HEK293T (cell line): ENCODE measurements at regions not wholly inside any gene's neighbourhood (a gene's known extent, or its start where the extent isn't known, plus 50 kb on each side); places are given as distances from the start of the nearest gene placed in this dataset.

Experiments
- CTCF ChIA-PET: fragments of 350-600 bp; formaldehyde crosslinking; extraction: SDS; loops from one replicate; lab custom pipeline; 2021; ENCODE audit warnings: antibody characterized with exemption, inconsistent platforms; lab: Yijun Ruan, JAX
- POLR2A ChIA-PET: fragments of 350-600 bp; formaldehyde crosslinking; extraction: SDS; loops from one replicate; lab custom pipeline; 2020; ENCODE audit warnings: antibody characterized with exemption, inconsistent platforms; lab: Yijun Ruan, JAX
- DNase-seq: peaks from one replicate; pipeline ENCODE4 v3.0.0; 2012; ENCODE audit warnings: mixed read lengths; ENCODE audit errors: extremely low spot score
- ARNT ChIP-seq: fragments of 450-650 bp; IDR thresholded peaks from 2 replicates; pipeline ENCODE4 v1.6.1; 2017; ENCODE audit warnings: mild to moderate bottlenecking
- BHLHE40 ChIP-seq: fragments of 450-650 bp; IDR thresholded peaks from 2 replicates; pipeline ENCODE4 v1.6.1; 2016; ENCODE audit warnings: mild to moderate bottlenecking, moderate library complexity, borderline replicate concordance
- CTBP1 ChIP-seq: fragments of 450-650 bp; IDR thresholded peaks from 2 replicates; pipeline ENCODE4 v1.6.1; 2016; ENCODE audit warnings: borderline replicate concordance
- ELF4 ChIP-seq: fragments of 450-650 bp; IDR thresholded peaks from 2 replicates; pipeline ENCODE4 v1.6.1; 2017; ENCODE audit warnings: antibody characterized with exemption
- FOXA1 ChIP-seq: fragments of 450-650 bp; IDR thresholded peaks from 2 replicates; pipeline ENCODE4 v1.6.1; 2016; ENCODE audit warnings: mild to moderate bottlenecking
- FOXK2 ChIP-seq: fragments of 450-650 bp; IDR thresholded peaks from 2 replicates; pipeline ENCODE4 v1.6.1; 2016; ENCODE audit warnings: mild to moderate bottlenecking
- FOXM1 ChIP-seq: fragments of 450-650 bp; IDR thresholded peaks from 2 replicates; pipeline ENCODE4 v1.6.1; 2017; ENCODE audit warnings: mild to moderate bottlenecking, borderline replicate concordance
- HDGF ChIP-seq: fragments of 450-650 bp; IDR thresholded peaks from 2 replicates; pipeline ENCODE4 v1.6.1; 2017; ENCODE audit warnings: antibody characterized with exemption, borderline replicate concordance
- L3MBTL2 ChIP-seq: fragments of 450-650 bp; conservative IDR thresholded peaks from 2 replicates; pipeline ENCODE4 v1.6.1; 2016; ENCODE audit warnings: mild to moderate bottlenecking
- LEF1 ChIP-seq: fragments of 450-650 bp; IDR thresholded peaks from 2 replicates; pipeline ENCODE4 v1.6.1; 2017; ENCODE audit warnings: mild to moderate bottlenecking, borderline replicate concordance
- NFRKB ChIP-seq: fragments of 450-650 bp; IDR thresholded peaks from 2 replicates; pipeline ENCODE4 v1.6.1; 2016; ENCODE audit warnings: mild to moderate bottlenecking, moderate library complexity
- PKNOX1 ChIP-seq: fragments of 450-650 bp; IDR thresholded peaks from 2 replicates; pipeline ENCODE4 v1.6.1; 2016
- SP1 ChIP-seq: fragments of 450-650 bp; IDR thresholded peaks from 2 replicates; pipeline ENCODE4 v1.6.1; 2017
- SUZ12 ChIP-seq: fragments of 450-650 bp; IDR thresholded peaks from 2 replicates; pipeline ENCODE4 v1.6.1; 2016; ENCODE audit warnings: mild to moderate bottlenecking
- TARDBP ChIP-seq: fragments of 450-650 bp; IDR thresholded peaks from 2 replicates; pipeline ENCODE4 v1.6.1; 2016
- ZNF384 ChIP-seq: fragments of 450-650 bp; IDR thresholded peaks from 2 replicates; pipeline ENCODE4 v1.6.1; 2016

GRCh38 chr3:84125760-84126159 lies 833.0 kb upstream of the CADM2 start:
- TF ChIP-seq FOXK2 (no peak), ZNF384 (no peak)
- CTCF ChIA-PET: no interaction called here
- DNase-seq: no peak
- POLR2A ChIA-PET: no interaction called here

GRCh38 chr3:84126160-84126559 lies 832.6 kb upstream of the CADM2 start:
- DNase-seq: no peak
- TF ChIP-seq SUZ12 (no peak), BHLHE40 (no peak)
- CTCF ChIA-PET: no interaction called here
- POLR2A ChIA-PET: no interaction called here

GRCh38 chr3:84128024-84128423 lies 830.8 kb upstream of the CADM2 start:
- POLR2A ChIA-PET: no interaction called here
- no peak for DNase-seq
- CTCF ChIA-PET: no interaction called here
- TF ChIP-seq ELF4: no peak
- no peak for TF ChIP-seq L3MBTL2
- TF ChIP-seq SP1: no peak
- no peak for TF ChIP-seq HDGF
- no peak for TF ChIP-seq ZNF384
- TF ChIP-seq NFRKB: no peak
- TF ChIP-seq TARDBP: no peak
- no peak for TF ChIP-seq SUZ12
- no peak for TF ChIP-seq PKNOX1
- no peak for TF ChIP-seq FOXM1
- no peak for TF ChIP-seq FOXK2
- no peak for TF ChIP-seq CTBP1
- no peak for TF ChIP-seq FOXA1
- no peak for TF ChIP-seq BHLHE40
- no peak for TF ChIP-seq LEF1
- no peak for TF ChIP-seq ARNT

GRCh38 chr3:84136425-84136824 lies 822.4 kb upstream of the CADM2 start:
- TF ChIP-seq TARDBP: no peak
- TF ChIP-seq PKNOX1: no peak
- ChIA-PET POLR2A (no interaction called here), CTCF (no interaction called here)
- no peak for DNase-seq

- ChIA-PET POLR2A (no interaction called here), CTCF (no interaction called here)
- DNase-seq: no peak
- TF ChIP-seq BHLHE40 (no peak), FOXM1 (no peak), NFRKB (no peak), SP1 (no peak), TARDBP (no peak), ELF4 (no peak), ARNT (no peak), PKNOX1 (no peak), FOXK2 (no peak), CTBP1 (no peak), ZNF384 (no peak), L3MBTL2 (no peak), LEF1 (no peak), FOXA1 (no peak), HDGF (no peak)
These were observed 818.2 kb upstream of the CADM2 start for GRCh38 chr3:84140631-84141030.

GRCh38 chr3:84141571-84141970 lies 817.2 kb upstream of the CADM2 start:
- TF ChIP-seq L3MBTL2 (no peak), ZNF384 (no peak), TARDBP (no peak), SP1 (no peak), PKNOX1 (no peak), FOXM1 (no peak), CTBP1 (no peak), LEF1 (no peak)
- ChIA-PET POLR2A (no interaction called here), CTCF (no interaction called here)
- no peak for DNase-seq

GRCh38 chr3:84165328-84165727 lies 793.5 kb upstream of the CADM2 start:
- CTCF ChIA-PET: no interaction called here
- no peak for TF ChIP-seq HDGF
- no peak for TF ChIP-seq SUZ12
- no peak for TF ChIP-seq ARNT
- no peak for TF ChIP-seq ELF4
- TF ChIP-seq L3MBTL2: no peak
- TF ChIP-seq ZNF384: no peak
- no peak for TF ChIP-seq TARDBP
- TF ChIP-seq FOXM1: no peak
- no peak for TF ChIP-seq BHLHE40
- POLR2A ChIA-PET: no interaction called here
- DNase-seq: no peak
